GM19328 (cell line): ENCODE measurements at regions not wholly inside any gene's neighbourhood (a gene's known extent, or its start where the extent isn't known, plus 50 kb on each side); places are given as distances from the start of the nearest gene placed in this dataset.

Source experiments
- ATAC-seq: cut with Tn5 transposase; IDR thresholded peaks from one replicate; pipeline ENCODE4 v1.9.1; 2021; ENCODE audit warnings: mild to moderate bottlenecking, moderate library complexity; ENCODE audit not compliant: unreplicated experiment

DNA sequence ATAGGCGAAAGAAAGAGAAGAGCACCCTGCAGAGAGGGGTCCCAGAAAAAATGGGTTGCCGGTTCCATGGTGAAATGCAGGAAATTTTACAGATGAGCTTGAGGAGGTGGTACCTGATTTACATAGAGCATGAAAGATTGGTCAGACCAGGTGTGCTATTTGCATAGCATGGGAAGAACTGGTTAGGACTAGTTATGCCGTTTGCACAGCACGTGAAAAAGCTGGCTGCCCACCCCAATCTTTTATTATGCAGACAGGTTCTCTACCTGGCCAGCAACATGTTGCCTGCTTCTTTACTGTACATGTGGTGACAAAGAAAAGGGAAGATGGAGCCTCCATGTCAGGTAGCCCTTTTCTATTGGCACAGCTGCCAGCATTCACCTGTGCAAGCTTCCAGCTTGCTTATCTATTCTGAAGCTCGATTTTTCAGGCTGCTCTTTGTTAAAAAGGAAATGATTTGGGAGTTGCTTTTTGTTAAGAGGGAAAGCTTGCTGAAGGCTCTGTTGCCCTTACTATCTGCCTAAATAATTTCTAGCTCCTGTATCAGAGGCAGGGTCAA is 62.9 kb upstream of the ELK3 start:
- no peak for ATAC-seq

- ATAC-seq = no peak
These were observed 61.4 kb upstream of the ELK3 start for GRCh38 chr12:96132819-96133218.

DNA sequence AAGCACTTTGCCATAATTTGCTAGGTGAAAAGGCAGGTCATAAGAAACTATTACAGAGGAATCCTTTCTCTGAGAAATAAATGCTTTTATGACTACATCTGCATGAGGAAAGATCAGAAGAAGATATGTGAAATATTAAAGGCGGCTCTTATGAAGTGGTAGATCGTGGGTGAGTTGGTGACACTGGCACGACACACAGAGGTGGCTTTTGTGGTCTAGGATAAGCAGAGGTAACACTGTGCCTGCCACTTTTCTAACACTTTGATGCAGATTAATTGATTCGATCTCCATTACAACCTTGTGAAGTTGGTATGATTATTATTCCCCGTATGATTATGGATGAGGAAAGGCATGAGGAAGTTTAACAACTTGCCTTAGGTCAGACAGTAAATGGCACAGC is 60.0 kb upstream of the ELK3 start:
- no peak for ATAC-seq

DNA sequence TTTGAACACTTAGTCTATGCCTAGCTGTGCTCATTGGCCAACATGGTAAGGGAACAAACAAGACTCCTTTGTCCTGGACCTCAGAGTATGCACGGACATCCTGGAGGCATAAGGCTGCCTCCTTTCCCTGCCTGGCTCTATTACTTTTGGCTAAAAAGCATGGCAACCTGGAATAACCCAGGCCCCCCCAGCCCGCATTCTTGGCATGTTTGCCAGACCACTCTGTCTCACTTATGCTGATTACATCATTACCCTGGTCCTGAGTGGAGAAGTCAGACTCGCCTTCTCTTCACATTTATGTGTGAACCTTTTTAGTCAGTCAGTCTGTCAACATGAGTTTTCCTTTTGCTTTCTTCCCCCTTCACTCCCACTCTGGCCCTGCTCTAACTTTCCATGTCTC is 58.0 kb upstream of the ELK3 start:
- no peak for ATAC-seq

- no peak for ATAC-seq
These were observed 57.3 kb upstream of the ELK3 start for GRCh38 chr12:96136725-96137378.

GRCh38 chr12:96140174-96140573 is 54.0 kb upstream of the ELK3 start:
- no peak for ATAC-seq

DNA sequence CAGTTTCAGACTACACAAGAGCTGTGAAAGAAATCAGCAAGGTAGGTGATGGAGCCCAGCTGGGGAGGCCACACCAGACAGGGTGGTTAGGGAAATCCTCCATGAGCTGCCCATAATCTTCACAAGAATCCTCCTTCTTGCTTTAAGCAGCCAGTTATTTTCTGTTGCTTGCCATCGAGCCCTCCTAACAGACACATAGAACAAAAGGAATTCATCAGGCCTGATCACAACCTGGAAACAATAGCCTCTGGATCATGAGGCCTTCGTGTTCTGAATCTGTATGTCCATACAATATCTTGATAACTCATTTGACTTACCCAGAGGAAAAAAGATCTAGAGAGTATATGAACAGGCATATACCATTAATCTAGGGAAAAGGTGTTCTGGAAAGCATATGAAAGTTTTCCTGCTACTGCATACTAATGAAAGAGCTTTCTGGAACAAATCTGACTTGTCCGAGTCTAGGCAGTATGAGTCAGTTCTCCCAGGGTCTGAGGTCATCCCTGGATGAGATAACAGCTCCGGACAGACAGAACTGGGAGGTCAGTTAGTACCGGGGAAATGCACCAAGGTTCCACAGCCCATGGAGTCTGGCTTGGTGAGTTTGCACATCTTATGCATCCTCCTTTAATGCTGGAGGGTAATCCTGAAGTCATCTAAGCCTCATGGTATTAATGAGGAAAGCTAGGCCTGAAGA is 52.8 kb upstream of the ELK3 start:
- ATAC-seq = no peak

GRCh38 chr12:96143392-96143791 is 50.8 kb upstream of the ELK3 start:
- no peak for ATAC-seq

GRCh38 chr12:96143827-96144565 is 50.2 kb upstream of the ELK3 start:
- no peak for ATAC-seq
